Colonic mucosa (tissue), 4 donors: ENCODE measurements at regions not wholly inside any gene's neighbourhood (a gene's known extent, or its start where the extent isn't known, plus 50 kb on each side); places are given as distances from the start of the nearest gene placed in this dataset.

ENCODE experiments used
- DNase-seq: peaks from one replicate; pipeline ENCODE4 v3.0.0-alpha.2; 2020
- H3K27ac ChIP-seq: fragments of 200-600 bp; one replicate; pipeline ENCODE4 v1.8.0; 2021
- H3K27me3 ChIP-seq: fragments of 200-600 bp; one replicate; pipeline ENCODE4 v1.8.0; 2021
- H3K36me3 ChIP-seq: fragments of 200-600 bp; one replicate; pipeline ENCODE4 v1.8.0; 2021
- H3K4me1 ChIP-seq: fragments of 200-600 bp; one replicate; pipeline ENCODE4 v1.8.0; 2021; ENCODE audit warnings: mild to moderate bottlenecking
- H3K4me3 ChIP-seq: fragments of 200-600 bp; one replicate; pipeline ENCODE4 v1.8.0; 2021
- H3K9ac ChIP-seq, 2 donors: one replicate each; pipeline ENCODE4 v1.7.0; 2013; ENCODE audit warnings: control low read depth in 2 of 2, low read depth in 2 of 2, low read length in 2 of 2
- H3K9me3 ChIP-seq: fragments of 200-600 bp; one replicate; pipeline ENCODE4 v1.8.0; 2021
- CTCF ChIP-seq: fragments of 200-600 bp; IDR thresholded peaks from one replicate; pipeline ENCODE4 v1.8.0; 2022; ENCODE audit warnings: antibody characterized with exemption, mild to moderate bottlenecking
- intact Hi-C: fragments of 100-400 bp; cut with DNase I; formaldehyde crosslinking; loops from one replicate; pipeline ENCODE4 v1.14.1; 2022
- donor health status: healthy.
- donor health status: DM: no; HTN: no; CAD: no.
- donor health status: DM: no; HTN: no; CAD: no.

GRCh38 chrX:7714351-7714750, 128.6 kb upstream of the VCX start:
- DNase-seq: no peak
- TF ChIP-seq CTCF: no peak
- no peaks in the 10 kb centered on the region for H3K4me1 ChIP-seq
- no peak overlapping the region for H3K9ac ChIP-seq
- H3K27ac ChIP-seq: no peak overlapping the region
- H3K9me3 ChIP-seq: no peaks in the 10 kb centered on the region
- no peaks in the 10 kb centered on the region for H3K36me3 ChIP-seq
- H3K27me3 ChIP-seq: no peaks in the 10 kb centered on the region
- intact Hi-C loops: no loop called here
- no peak overlapping the region for H3K4me3 ChIP-seq

DNA sequence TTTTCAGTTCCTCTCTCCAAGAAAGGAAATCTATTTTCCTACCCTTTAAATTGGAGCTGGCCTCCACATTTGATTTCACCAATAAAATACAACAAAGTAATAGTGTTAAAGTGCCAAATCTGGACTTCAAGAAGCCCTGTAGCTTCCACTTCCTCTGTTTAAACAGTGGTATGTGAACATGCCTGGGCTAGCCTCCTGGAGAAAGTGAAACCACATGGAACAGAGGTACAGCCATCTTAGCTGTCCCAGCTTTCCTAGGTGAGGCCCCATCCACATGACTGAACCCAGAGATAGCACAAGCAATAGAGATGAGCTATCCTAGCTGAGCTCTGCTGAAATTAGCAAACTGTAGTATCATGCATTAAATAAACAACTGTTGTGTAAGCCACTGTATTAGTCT, 131.8 kb upstream of the VCX start:
- Histone ChIP-seq H3K27ac (no peak overlapping the region), H3K4me3 (no peak overlapping the region), H3K27me3 (no peaks in the 10 kb centered on the region), H3K36me3 (no peaks in the 10 kb centered on the region), H3K9me3 (no peaks in the 10 kb centered on the region), H3K9ac (no peak overlapping the region), H3K4me1 (no peaks in the 10 kb centered on the region)
- no peak for TF ChIP-seq CTCF
- intact Hi-C loops: no loop called here
- DNase-seq: no peak

- TF ChIP-seq CTCF: no peak
- intact Hi-C loops: no loop called here
- Histone ChIP-seq H3K36me3 (no peaks in the 10 kb centered on the region), H3K27ac (no peak overlapping the region), H3K9ac (no peak overlapping the region), H3K27me3 (no peaks in the 10 kb centered on the region), H3K4me1 (no peaks in the 10 kb centered on the region), H3K4me3 (no peak overlapping the region), H3K9me3 (no peaks in the 10 kb centered on the region)
- DNase-seq: no peak
These were observed 133.1 kb upstream of the VCX start for GRCh38 chrX:7709845-7710244.

DNA sequence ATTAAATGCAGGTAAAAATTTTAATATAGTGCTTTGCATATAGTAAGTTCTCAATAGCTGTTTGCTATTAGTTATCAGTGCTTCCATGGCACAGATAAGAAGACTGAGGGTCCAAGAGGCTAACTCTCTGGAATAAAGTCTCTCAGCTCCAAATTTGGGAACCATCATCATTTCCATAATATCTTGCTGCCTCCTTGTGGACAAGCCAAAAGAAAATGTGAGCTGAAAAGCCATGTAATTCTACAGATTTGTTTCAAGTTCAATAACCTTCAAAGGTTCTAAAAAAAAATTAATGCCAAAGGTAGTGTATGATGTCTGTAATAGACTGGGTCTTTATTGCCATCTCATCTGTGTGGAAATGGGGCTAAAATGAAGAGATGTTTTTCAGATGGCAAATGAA, 136.9 kb upstream of the VCX start:
- Histone ChIP-seq H3K27ac (no peak overlapping the region), H3K36me3 (no peaks in the 10 kb centered on the region), H3K9ac (no peak overlapping the region), H3K4me3 (no peak overlapping the region), H3K9me3 (no peaks in the 10 kb centered on the region), H3K27me3 (no peaks in the 10 kb centered on the region), H3K4me1 (no peaks in the 10 kb centered on the region)
- DNase-seq: no peak
- TF ChIP-seq CTCF: no peak
- intact Hi-C loops: no loop called here

DNA sequence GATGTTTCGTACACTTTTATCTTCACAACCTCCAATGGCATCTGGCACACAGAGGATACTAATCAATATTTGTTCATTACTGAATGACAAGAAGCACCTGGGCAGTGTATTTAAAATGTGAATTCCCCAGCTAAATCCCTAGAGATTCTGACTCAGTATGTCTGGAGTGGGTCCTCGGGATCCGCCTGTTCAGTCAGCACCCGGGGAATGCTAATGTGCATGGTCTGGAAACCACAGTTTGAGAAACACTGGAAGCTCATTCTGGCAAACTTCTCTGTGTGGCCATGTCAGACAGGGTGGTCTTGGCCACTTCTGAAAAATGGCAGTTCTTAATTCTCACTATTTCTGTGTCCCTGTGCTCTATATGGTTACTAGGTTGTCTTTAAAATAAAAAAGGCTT, 138.8 kb upstream of the VCX start:
- DNase-seq: no peak
- Histone ChIP-seq H3K9ac (no peak overlapping the region), H3K27ac (no peak overlapping the region), H3K4me3 (no peak overlapping the region), H3K4me1 (no peaks in the 10 kb centered on the region), H3K9me3 (no peaks in the 10 kb centered on the region), H3K27me3 (no peaks in the 10 kb centered on the region), H3K36me3 (no peaks in the 10 kb centered on the region)
- intact Hi-C loops: no loop called here
- TF ChIP-seq CTCF: no peak

DNA sequence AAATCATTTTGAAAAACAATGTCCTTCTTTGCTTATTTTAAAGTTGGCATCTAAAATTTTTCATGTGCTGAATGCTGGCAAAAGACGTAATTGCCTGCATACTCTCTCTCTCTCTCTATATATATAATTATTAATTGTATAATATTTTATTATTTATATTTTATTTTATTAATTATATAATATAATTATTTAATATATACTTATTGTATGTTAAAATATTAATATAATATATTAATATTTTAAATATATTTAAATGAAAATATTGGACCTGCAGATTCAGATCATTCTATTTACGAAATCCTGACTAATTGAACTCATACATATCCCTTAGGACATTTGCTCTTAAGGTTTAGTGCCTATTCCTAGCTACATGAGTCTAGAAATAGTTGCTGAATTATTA, 144.7 kb upstream of the VCX start:
- H3K4me3 ChIP-seq: no peak overlapping the region
- DNase-seq: no peak
- no peaks in the 10 kb centered on the region for H3K36me3 ChIP-seq
- no peak overlapping the region for H3K27ac ChIP-seq
- intact Hi-C loops: no loop called here
- H3K9ac ChIP-seq: no peak overlapping the region
- H3K4me1 ChIP-seq: no peaks in the 10 kb centered on the region
- TF ChIP-seq CTCF: no peak
- no peaks in the 10 kb centered on the region for H3K9me3 ChIP-seq
- H3K27me3 ChIP-seq: no peaks in the 10 kb centered on the region
